CD4-positive, alpha-beta T cell treated with Interleukin-21 for 1 hour (primary cell): ENCODE measurements at regions not wholly inside any gene's neighbourhood (a gene's known extent, or its start where the extent isn't known, plus 50 kb on each side); places are given as distances from the start of the nearest gene placed in this dataset.

Experiments
- DNase-seq: peaks from one replicate; pipeline ENCODE4 v3.0.0-alpha.2; 2020

DNA sequence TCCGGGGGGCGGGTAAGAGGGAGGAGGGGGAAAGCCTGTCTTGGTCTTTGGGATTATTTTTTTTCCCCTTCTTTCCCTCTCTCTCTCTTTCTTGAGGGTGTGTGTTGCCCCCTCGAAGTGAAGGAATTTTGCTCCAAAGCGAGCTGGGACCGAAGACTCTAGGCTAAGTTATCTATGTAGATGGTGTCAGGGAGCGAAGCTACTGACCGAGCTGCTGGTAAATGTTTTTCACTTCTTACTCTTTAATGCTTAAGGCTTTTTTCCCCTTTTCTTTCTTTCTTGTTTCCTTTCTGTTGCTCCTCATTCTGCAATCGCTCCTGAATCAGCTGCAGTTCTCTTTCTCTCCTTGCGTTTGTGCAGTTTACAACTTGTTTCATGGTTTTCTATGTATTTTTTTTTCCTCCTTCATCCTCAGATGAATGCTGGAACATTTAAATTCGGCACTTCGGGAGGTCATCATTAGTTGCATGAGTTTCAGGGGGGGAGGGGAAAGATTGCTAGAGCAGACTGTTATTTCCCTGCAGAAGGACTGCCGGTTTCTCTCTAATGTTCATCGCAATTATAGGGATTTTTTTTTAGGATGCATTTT, 1312.0 kb upstream of the WWC1 start:
- DNase-seq, result no peak

DNA sequence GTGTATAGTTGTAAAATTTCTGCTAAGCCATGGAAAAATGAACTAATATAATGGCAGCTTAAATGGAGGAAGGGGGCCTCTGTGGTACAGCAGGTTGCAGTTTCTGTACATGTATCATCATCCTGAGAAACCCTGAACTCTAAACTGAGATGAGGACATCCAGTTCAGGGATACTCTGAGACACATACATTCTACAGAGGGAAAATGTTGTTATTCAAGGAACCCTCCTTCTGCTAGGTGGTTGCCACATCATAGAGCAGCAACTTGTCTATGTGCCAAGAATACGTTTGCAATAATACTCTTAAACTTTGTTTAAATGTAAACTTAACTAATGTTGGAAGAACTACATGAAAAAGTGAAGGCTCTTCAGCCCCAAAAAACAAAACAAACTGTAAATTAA, 1310.8 kb upstream of the WWC1 start:
- DNase-seq, result no peak

DNA sequence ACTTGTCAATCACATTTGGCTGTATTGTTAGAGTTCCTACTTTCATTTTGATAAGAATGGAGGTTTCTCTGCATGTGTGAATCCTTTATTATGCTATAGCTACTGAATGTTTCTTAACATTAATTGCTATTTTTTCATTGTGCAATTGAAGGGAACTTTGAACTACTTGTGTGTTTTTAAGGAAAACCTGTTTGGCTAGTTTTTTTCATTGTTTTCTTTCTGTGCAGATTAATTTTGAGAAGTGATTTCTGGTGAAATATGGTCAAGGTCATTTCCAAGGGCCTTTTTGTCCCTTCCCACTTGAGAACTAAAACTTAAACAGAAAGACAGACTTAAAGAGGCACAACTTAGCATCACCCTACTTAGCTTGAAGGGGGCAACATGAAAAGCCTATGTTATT, 1309.2 kb upstream of the WWC1 start:
- no peak for DNase-seq

DNA sequence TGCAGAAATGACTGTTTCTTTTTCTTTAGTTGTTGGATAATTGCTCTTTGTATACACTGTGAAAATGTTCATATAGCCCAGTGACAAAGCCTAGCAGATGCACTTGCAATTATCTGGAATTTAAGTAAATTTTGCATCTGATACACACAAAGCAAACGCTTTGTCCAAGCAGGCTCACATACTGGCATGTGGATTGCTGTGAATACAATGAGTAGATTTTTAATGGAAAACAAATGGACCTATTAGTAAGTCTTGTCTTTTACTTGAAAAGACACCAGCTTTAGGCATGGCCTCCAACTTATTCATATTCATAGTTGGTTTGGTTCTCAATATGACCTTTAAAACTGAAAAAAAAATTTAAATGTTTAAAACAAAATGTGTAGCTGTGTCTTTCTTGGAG, 1299.8 kb upstream of the WWC1 start:
- no peak for DNase-seq

DNA sequence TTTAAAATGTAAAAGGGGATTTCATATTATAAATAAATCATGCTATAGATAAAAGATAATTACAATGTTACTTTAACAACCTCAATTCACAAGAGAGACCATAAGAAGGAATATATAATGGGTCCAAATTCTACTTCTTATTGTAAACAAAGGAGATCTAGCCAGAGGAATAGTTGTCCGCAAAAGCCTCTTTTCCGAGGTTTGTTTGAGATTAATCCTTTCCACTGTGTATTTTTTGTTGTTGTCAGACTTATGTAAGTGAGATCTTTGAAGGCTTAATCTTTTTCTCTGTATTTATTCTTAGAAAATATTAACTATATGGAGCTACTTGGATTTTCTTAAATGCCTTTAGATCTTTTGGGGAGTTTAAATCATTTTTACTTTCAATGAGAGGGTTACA, 1299.3 kb upstream of the WWC1 start:
- DNase-seq, result no peak

DNA sequence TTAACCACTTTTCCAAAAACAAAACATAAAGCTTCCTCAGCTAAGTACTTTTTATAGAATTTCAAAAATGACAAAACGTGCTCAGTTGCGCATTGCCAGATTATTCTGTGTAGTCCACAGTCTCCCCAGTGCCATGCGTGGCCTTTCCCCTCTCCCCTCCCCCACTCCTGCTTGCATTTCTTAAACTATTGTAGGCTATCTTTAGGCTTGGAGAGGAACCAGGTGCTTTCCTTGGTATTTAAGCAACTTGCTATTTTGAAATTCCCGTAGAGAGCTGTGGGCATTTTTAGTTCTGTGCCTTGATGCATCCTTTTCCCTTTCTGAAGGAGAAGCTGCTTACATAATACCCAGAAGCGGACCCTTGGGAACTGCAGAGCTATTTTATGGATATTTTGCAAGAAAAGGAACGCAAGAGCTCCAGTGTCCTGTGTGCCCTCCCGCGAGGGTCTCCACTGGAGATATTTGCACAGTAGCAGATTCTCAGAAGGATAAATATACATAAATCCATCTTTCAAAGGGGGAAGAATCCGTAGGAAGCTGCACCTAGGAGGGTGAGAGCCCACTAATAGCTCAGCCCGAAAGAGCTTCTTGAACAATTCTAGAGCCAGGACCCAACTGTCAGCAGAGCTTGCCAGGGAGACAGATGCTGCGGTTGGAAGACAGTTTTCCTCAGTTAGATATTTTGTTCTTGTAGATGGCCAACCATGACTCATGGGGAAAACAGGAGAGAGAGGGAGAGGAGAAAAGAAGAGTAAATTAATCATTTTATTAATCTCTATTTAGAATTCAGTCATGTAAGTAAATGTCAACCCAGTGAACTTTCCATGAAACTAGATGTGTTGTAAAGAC, 1298.3 kb upstream of the WWC1 start:
- no peak for DNase-seq

DNA sequence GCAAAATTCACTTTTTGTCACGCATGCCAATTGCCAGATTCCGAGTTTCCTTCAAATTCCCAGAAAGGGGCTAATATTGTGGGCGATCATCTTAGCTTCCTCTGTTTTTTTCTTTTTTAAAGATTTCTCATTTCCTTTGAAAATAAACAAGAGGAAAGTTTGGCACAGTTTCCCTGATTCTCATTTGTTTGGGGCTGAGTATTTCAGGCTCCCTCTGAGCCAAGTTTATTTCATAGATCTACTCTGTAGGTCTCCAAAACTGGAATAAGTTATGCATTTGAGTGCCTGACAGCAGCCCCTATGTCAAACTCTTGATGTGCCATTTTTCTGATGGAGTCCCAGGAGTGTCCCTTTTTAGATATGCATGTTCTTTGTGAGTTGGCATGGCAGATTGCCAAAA, 1297.2 kb upstream of the WWC1 start:
- DNase-seq, result no peak

DNA sequence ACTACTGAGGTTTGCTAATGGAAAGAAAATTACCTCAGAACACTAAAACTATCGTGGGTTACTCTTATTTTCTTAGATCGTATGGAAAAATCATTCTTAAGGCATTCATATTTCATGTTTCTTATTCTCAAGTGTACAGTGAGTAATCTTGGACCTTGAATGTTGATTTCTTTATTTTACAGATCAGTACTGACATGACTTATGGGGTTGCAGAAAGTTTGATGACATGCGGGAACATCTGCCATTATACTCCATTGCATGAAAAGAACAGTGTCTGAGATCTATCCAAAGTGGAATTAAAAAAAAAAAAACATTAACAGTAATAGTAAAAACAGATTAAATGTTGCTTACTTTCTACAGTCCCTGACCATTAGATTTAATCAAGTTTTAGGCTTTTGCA, 1290.2 kb upstream of the WWC1 start:
- no peak for DNase-seq

DNA sequence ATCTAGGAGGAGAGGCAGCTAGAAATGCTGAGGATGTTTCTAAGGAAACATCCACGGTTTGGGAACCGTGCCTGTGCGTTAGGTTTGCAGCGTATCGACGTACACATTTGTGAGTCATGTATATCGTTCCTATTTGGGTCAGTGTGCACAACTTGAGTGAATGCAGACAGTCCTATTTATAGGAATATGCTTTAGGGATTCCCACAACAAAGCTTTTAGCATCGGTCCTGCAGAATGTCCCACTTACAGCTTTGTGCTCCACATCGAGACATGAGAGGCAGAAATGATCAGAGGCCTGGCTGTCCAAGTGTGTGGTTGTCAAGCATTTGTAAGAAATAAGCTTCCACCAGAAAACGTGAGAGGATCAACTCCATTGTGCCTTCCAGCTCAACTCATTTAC, 1282.7 kb upstream of the WWC1 start:
- no peak for DNase-seq

DNA sequence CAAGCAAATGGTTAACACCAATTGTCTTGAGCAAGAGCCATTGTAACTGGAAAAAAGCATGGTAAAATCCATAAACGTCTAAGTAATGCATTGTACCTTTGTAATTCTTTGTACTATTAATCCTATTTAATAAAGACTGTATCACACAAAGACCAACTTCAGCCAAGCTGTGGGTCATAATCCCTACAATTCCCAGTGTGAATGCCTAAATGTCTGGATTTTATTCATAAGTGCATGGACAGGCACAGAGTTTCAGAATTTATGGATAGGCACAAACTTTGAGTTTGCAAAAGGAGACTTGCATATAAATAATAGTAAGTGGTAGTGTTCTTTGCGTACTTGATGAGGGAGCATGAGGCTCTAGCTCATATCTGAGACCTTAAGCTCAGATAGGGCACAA, 1280.2 kb upstream of the WWC1 start:
- no peak for DNase-seq

DNA sequence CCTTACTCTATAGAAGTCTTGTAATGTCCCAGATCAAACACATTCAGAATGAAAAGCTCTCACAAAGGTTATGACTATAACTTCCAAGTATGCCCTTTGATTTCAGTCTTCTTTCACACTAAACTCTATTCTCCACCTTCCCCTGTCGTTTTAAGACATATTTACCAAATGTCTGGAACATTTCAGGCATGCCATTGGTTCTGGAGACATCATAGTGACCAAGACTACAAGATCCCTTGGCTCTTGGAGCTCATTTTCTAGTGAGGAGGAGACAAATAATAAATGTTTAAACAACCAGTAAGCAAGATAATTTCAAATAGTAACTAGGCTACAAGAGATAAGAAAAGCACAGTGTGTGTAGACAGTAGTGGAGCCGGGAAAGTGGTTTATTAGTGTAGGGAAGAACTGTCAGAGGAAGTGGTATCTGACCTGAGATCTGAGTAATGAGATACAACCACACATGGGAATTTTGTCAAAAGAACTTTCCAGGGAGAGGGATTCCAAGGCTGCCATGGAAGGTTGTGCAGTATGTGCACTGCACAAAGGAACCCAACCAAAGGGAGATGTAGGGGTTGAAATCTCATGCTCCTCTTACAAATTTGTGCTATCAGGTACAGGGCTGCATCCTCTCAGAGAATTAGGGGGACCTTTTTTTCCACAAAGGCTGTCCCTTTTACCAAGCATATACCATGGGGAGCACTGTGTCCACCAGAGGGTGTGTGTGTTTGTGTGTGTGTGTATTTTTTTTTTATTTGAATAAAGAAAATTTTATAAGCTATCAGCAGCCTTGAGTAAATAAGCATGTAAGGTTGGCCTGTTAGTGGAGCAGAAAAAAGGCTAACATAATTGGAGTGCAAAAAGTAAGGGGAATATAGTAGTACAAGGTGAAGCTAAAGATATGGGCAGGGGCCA, 1279.1 kb upstream of the WWC1 start:
- no peak for DNase-seq

DNA sequence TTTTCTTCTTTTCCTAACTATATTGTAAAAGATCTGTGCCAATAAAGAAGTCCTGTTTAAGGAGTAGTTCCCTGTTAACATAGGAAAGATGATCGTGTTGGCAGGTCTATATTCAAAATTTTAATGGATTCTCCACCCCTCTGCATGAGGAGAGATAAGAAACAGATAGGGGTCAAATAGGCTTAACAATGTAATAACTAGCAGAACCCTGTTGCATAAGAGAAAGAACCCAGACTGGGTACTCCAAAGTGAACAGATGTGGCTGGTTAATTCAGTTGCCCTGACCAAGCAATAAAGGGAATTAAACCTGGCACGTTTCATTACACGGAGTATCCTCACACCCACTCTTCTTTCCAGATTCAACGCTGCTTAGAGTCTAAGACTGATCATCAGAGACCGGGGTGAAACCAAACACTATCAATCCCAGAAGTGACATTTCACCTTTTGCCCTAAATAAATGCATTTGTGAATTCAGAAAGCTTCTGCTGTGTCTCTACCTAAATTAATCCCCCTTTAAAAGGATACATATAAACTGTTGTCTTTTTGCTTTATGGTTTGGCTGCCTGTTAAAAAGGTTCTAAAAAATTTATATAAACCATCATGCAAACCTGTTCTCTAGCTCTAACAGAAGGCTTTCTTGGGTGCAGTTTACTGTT, 1276.9 kb upstream of the WWC1 start:
- DNase-seq, result no peak

DNA sequence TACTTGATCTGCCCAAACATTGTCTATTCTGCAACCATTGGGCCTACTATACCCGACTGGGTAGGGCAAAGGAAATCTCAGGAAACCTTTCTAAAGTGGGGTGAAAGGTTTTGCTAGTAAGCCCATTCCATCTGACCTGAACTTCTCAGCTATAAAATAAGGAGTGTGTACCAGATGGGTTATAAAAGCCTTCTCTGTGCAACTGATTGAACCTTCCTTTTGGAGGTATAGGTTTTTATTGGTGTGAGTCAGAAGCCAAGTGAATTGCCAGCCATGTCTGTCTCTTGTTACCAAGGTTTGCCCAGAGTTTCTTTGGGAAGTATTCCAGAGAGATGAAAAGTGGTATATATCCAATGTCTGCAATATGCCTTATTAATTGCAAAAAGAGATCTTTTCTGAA, 1271.0 kb upstream of the WWC1 start:
- no peak for DNase-seq

DNA sequence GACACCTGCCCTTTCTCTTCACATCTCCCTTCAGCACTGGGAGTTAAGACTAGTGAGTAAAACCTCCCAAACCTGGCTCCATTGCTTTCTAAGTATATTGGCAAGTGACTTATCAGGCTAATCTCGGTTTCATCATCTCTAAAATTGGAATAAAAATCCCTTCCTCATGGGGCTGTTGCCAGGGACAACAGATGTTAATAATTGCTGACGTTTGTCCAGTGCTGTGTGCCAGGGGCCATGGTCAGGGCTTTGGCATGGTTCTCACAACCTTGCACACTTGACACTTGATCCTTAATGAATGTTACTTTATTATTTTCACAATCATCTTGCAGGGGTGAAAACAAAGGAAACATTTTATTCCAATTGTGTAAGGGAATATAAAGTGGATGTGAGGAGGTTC, 1262.0 kb upstream of the WWC1 start:
- DNase-seq, result no peak

DNA sequence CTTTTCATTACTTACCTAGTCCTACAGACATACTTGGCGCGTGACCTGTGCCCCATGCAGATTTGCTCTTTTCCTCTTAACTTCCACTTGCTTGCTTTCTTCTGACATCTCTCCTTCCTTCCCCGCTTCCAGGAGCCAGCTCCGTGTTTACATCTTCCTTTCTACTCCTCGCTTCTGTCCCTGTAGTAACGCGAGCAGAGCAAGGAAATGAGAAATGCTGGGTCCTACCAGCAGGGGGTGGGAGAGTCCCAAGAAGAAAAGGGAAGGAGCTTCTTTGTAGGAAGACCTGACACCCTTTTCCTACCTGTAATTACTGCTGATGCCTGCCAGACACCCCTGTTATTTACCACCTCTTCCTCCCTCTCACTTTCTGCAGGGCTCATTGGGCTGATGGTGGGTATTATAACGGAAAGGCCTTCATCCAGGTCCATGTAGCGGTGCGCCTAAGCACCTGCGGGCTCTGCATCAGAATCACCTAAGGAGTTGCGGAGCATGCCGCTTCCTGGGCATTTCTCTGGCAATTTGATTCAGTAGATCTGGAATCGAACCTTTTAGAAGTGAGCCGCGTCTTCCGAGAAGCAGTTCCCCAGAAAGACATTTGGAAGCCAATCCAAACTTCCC, 1260.8 kb upstream of the WWC1 start:
- no peak for DNase-seq

DNA sequence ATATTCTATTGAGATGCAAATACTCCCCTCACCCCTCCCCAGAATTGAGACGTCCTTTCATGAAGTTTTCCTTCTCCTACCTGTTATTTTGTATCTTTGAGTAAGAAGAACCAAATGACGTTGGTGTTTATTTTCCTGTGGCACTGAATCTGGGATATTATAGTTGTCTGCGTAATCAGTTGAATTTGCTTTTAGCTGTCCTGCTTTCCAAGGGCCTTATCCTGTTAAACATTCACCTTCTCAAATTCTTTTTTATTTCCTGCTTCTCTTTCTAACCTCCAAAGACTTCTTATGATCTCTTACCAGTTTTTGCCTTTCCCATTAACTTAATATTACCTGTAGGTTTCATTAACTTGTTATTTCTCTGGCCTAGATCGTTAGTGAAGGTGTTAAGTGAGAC, 1254.9 kb upstream of the WWC1 start:
- no peak for DNase-seq

DNA sequence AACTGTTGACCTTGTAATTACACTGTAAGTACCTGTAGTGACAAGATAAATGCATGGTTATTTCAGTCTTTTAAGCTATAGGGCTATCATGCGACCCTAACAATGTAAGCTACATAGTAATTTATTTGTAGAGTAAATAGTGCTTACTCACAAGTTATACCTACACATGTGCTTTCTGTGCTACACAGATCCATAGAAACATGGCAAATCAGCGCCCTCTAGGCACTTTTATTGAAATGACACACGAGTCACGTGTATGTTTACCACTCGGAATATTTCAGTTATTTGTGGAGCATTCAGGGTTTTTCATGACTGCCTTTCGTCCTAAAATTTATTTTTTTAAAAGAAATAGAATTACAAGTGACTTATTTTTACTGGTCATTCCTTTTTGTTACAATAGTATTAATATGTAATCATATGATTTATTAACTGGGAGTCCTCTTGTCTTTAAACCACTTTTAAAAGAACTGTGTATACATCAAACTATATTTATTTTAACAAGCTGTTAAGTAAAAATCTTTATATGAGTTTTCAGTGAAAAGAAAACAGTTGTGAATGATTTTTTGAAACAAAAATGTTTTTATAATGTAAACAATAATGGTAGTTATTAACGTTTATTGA, 1242.3 kb upstream of the WWC1 start:
- DNase-seq, result no peak

DNA sequence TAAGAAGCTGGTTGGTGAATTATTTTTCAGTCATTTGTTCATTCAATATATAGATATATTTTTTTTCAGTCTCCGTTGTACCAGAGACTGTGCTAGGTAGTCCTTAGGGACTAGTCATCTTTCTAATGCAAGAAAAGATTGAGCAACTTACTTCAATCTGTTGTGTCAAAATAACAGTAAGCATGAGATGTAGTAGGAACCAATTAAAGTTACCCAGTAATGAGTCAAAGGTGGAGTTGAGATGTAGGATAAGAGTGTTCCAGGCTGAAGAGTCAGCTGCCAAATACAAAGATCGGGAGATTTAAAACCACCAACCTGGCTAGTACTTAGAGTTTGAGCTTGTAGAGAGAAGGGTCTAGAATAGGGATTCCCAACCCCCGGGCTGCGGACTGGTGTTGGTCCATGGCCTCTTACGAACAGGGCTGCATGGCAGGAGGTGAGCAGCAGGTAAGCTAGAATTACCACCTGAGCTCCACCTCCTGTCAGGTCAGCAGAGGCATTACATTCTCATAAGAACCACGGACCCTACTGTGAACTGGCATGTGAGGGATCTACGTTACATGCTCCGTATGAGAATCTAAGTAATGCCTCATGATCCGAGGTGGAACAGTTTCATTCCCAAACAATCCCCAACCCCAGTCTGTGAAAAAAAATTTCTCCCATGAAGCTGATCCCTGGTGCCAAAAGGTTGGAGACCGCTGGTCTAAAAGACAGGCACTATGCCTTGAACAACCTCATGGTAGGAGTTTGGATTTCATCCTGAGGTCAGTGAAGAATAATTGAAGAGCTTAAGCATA, 1241.5 kb upstream of the WWC1 start:
- no peak for DNase-seq

DNA sequence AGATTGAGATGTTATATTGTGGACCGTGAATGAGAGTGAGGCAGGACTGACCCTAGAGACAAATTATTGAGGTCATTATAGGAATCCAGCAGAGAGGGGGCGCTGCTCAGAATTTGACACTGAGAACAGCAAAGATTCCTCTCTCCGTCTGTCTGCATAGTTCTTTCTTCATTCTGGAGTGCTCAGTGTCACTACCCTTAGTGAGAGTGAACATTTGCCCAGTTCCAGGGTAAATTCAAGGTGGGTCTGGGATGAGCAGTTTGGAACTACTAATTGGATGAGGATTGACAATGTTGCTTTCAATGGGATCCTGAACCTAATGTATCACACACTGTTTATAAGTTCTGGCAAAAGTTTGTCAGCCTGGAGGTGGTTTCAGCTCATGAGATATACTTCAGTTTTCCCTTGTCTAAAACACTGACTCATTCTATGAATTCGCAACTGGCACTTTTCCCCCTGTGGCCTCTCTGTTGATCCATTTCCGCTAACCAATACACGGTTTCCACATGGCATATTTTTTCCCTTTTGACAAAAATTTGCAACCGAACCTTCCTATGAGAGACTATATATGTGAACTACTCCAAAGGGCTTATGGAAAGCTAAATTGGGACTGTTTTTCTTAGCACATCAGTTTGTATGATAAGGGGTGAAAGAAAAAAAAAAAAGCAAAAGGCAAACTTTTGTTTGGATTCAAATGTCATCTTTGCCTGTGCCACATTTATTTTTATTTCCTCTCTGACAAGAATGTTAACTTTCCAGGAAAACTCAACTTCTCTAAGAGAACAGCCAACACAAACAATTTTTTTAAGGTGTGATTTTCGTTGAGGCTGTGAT, 1240.7 kb upstream of the WWC1 start:
- DNase-seq, result no peak

DNA sequence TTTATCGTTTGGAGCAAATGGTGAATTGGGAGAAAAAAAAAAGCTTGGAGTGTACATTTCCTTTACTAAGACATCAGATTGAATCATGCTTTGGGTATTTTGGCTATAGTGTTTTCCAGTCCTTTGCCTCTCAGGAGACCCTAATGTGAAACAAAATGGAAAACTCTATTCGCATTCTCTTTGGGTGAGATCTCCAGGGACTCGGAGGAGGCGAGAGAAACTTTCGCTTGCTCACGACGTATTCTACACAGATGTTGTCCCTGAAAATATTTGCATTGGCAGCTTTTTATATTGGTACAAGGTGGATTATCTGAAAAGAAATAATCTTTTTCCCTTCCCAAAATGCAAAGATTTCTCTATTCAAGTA, 1240.1 kb upstream of the WWC1 start:
- no peak for DNase-seq

DNA sequence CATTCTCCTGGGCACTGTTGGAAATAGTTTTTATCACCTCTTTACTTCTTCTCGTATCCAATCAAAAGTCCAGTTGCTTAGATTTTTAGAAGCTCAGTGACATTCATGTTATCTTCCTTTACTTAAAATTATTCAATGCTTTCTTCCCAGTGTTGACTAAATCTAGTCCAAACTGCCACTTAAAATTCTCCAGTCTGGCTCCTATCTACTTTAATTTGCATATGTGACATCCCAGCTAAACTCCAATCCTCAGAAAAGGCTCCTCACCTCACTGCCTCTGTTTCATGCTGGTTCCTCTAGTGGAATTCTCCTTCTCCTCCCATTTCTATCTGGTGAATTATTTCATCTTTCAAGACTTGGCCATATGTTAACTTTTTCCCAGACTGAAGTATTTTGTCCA, 1238.7 kb upstream of the WWC1 start:
- DNase-seq, result no peak
